ENCODE measurements at regions not wholly inside any gene's neighbourhood (a gene's known extent, or its start where the extent isn't known, plus 50 kb on each side); places are given as distances from the start of the nearest gene placed in this dataset.
"Not testable (repeated sequence)": the region's sequence is repeated elsewhere in the genome, so short reads cannot be mapped to it uniquely, and the experiment has no call there.

DNA sequence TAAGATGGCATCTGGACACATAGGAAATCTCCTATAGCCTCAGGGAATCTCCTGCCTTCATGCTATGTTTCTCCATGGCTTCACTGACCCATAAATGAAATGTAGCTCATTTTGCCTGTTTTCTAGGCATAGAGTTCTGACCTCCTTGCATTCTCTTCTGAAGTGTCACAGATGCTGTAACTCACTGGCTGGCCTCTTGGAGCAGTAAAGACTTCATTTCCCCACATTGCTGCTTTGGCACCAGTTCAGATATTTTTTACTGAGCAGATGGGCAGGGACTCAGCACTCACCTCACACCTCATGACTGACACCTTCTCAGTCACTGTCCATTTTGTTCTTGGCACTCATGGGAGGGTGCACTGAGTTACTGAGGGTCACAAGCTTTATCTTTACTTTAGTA, 286.7 kb upstream of the TGFBR2 start:
- CTCF ChIA-PET: interaction anchor here (1.1 kb wide), 1 partner anchor 120 kb away, joined by 3 read pairs; no protein-coding TSS in a partner anchor
- TF ChIP-seq, protein P1, sequence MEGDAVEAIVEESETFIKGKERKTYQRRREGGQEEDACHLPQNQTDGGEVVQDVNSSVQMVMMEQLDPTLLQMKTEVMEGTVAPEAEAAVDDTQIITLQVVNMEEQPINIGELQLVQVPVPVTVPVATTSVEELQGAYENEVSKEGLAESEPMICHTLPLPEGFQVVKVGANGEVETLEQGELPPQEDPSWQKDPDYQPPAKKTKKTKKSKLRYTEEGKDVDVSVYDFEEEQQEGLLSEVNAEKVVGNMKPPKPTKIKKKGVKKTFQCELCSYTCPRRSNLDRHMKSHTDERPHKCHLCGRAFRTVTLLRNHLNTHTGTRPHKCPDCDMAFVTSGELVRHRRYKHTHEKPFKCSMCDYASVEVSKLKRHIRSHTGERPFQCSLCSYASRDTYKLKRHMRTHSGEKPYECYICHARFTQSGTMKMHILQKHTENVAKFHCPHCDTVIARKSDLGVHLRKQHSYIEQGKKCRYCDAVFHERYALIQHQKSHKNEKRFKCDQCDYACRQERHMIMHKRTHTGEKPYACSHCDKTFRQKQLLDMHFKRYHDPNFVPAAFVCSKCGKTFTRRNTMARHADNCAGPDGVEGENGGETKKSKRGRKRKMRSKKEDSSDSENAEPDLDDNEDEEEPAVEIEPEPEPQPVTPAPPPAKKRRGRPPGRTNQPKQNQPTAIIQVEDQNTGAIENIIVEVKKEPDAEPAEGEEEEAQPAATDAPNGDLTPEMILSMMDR (IDR thresholded peaks at IDR 0.05; ENCODE audit: insufficient read depth in 1 of 2, low read depth in 1 of 2, low read length in 1 of 2, severe bottlenecking in 1 of 2, unreplicated experiment in 1 of 2): peak; percentile 15 to 51
- peaks cover 35% of the 10 kb centered on the region for H3K9me3 Mint-ChIP-seq (ENCODE audit: unreplicated experiment)
- Histone ChIP-seq H3K4me1 (peaks cover 5% of the 10 kb centered on the region), H3K36me3 (ENCODE audit: control insufficient read depth, insufficient read depth, low read length) (no peaks in the 10 kb centered on the region; the same call in 1 of the 2 replicates), H3K9me3 (peaks cover 26% of the 10 kb centered on the region), H3K4me3 (ENCODE audit: low read depth, low read length) (no peak overlapping the region), H3K27me3 (replicated peaks; ENCODE audit: control insufficient read depth, insufficient read depth, low read length) (no peaks in the 10 kb centered on the region)
- no TSS peak for BruUV-seq (replicated peaks)
- DNase-seq: peak; percentile 40 to 60
- no peak overlapping the region for H3K27ac Mint-ChIP-seq (ENCODE audit: unreplicated experiment)
- H3K27me3 Mint-ChIP-seq (ENCODE audit: insufficient read depth, unreplicated experiment): no peaks in the 10 kb centered on the region
- H3K4me3 Mint-ChIP-seq (ENCODE audit: unreplicated experiment): no peak overlapping the region
- POLR2A ChIA-PET: no interaction called here
- peaks cover 8% of the 10 kb centered on the region for H3K4me1 Mint-ChIP-seq (ENCODE audit: low read depth, unreplicated experiment)
- no peaks in the 10 kb centered on the region for H3K36me3 Mint-ChIP-seq (ENCODE audit: insufficient read depth, unreplicated experiment)
- intact Hi-C loops (cut with micrococcal nuclease; ENCODE audit: unreplicated experiment): loop anchor here (5.0 kb wide), 1 partner anchor 118 kb away; no protein-coding TSS in a partner anchor

DNA sequence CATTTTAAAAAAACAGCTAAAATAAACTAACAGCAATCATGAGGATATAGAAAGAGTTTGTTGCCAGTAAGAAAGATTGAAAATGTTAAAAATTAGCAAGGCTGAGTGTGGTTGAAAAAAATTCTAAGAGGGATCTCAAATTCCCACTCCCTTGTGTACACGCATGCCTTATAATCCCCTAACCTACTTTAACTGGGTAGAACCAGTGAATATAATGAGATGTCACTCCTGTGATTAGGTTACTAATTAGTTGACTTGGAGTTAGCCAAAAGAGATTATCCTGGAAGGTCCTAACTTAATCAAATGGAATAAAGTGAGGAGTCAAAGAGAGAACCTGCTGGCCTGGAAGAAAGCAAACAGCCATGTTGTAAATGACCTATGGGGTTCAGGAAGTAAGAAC, 286.0 kb upstream of the TGFBR2 start:
- peaks cover 12% of the 10 kb centered on the region for H3K4me1 ChIP-seq
- H3K36me3 Mint-ChIP-seq (ENCODE audit: insufficient read depth, unreplicated experiment): no peaks in the 10 kb centered on the region
- no peak overlapping the region for H3K27ac Mint-ChIP-seq (ENCODE audit: unreplicated experiment)
- no peak overlapping the region for H3K4me3 Mint-ChIP-seq (ENCODE audit: unreplicated experiment)
- H3K9me3 Mint-ChIP-seq (ENCODE audit: unreplicated experiment): peaks cover 35% of the 10 kb centered on the region
- TF ChIP-seq, protein P1 (IDR thresholded peaks at IDR 0.05; ENCODE audit: insufficient read depth in 1 of 2, low read depth in 1 of 2, low read length in 1 of 2, severe bottlenecking in 1 of 2, unreplicated experiment in 1 of 2): no peak
- CTCF ChIA-PET: no interaction called here
- no peak overlapping the region for H3K4me3 ChIP-seq (ENCODE audit: low read depth, low read length)
- POLR2A ChIA-PET: no interaction called here
- BruUV-seq (replicated peaks): no TSS peak
- H3K27me3 Mint-ChIP-seq (ENCODE audit: insufficient read depth, unreplicated experiment): no peaks in the 10 kb centered on the region
- peaks cover 13% of the 10 kb centered on the region for H3K4me1 Mint-ChIP-seq (ENCODE audit: low read depth, unreplicated experiment)
- intact Hi-C loops (cut with micrococcal nuclease; ENCODE audit: unreplicated experiment): no loop called here
- no peaks in the 10 kb centered on the region; the same call in 1 of the 2 replicates for H3K36me3 ChIP-seq (ENCODE audit: control insufficient read depth, insufficient read depth, low read length)
- peaks cover 26% of the 10 kb centered on the region for H3K9me3 ChIP-seq
- H3K27me3 ChIP-seq (replicated peaks; ENCODE audit: control insufficient read depth, insufficient read depth, low read length): no peaks in the 10 kb centered on the region
- no peak for DNase-seq

DNA sequence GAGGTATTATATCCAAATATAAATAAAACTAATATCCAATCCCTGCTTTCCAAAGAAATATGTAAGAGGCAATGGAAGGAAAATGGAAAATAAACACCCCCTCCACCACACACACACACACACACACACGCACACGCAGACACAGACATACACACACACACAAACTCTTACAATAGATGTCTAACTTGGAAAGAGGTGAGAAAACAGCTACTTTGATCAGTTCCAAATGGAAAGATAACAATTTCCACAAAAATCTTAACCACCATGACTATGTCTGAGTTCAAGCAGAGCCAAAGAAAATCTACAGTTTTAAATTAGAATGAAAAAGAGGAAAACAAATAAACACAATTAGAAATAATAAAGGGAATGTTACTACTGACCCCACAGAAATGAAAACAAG, 285.3 kb upstream of the TGFBR2 start:
- intact Hi-C loops (cut with micrococcal nuclease; ENCODE audit: unreplicated experiment): no loop called here

GRCh38 chr3:30323649-30324048, 282.8 kb upstream of the TGFBR2 start:
- BruUV-seq (replicated peaks); H3K27me3 ChIP-seq (replicated peaks; ENCODE audit: control insufficient read depth, insufficient read depth, low read length); H3K36me3 Mint-ChIP-seq (ENCODE audit: insufficient read depth, unreplicated experiment); H3K4me3 Mint-ChIP-seq (ENCODE audit: unreplicated experiment); H3K36me3 ChIP-seq (ENCODE audit: control insufficient read depth, insufficient read depth, low read length); H3K27me3 Mint-ChIP-seq (ENCODE audit: insufficient read depth, unreplicated experiment); H3K4me3 ChIP-seq (ENCODE audit: low read depth, low read length); H3K27ac Mint-ChIP-seq (ENCODE audit: unreplicated experiment); DNase-seq; CTCF ChIA-PET; POLR2A ChIA-PET: not testable (repeated sequence)
- peaks cover 28% of the 10 kb centered on the region for H3K4me1 ChIP-seq
- intact Hi-C loops (cut with micrococcal nuclease; ENCODE audit: unreplicated experiment): loop anchor here (2.0 kb wide), 1 partner anchor 65 kb away; no protein-coding TSS in a partner anchor
- peaks cover 17% of the 10 kb centered on the region for H3K9me3 ChIP-seq
- H3K9me3 Mint-ChIP-seq (ENCODE audit: unreplicated experiment): peaks cover 35% of the 10 kb centered on the region
- peaks cover 31% of the 10 kb centered on the region for H3K4me1 Mint-ChIP-seq (ENCODE audit: low read depth, unreplicated experiment)

More for the DNA sequence above, 285.3 kb upstream of the TGFBR2 start:
- Mint-ChIP-seq H3K4me1 (ENCODE audit: low read depth, unreplicated experiment) (peaks cover 19% of the 10 kb centered on the region), H3K27ac (ENCODE audit: unreplicated experiment) (no peak overlapping the region), H3K9me3 (ENCODE audit: unreplicated experiment) (peaks cover 35% of the 10 kb centered on the region), H3K27me3 (ENCODE audit: insufficient read depth, unreplicated experiment) (no peaks in the 10 kb centered on the region), H3K4me3 (ENCODE audit: unreplicated experiment) (no peak overlapping the region), H3K36me3 (ENCODE audit: insufficient read depth, unreplicated experiment) (no peaks in the 10 kb centered on the region)
- H3K4me3 ChIP-seq (ENCODE audit: low read depth, low read length): no peak overlapping the region
- no peak for DNase-seq
- peaks cover 26% of the 10 kb centered on the region for H3K9me3 ChIP-seq
- ChIA-PET CTCF (no interaction called here), POLR2A (no interaction called here)
- H3K27me3 ChIP-seq (replicated peaks; ENCODE audit: control insufficient read depth, insufficient read depth, low read length): no peaks in the 10 kb centered on the region
- H3K36me3 ChIP-seq (ENCODE audit: control insufficient read depth, insufficient read depth, low read length): no peaks in the 10 kb centered on the region; the same call in 1 of the 2 replicates
- no TSS peak for BruUV-seq (replicated peaks)
- H3K4me1 ChIP-seq: peaks cover 18% of the 10 kb centered on the region
- TF ChIP-seq, protein P1 (IDR thresholded peaks at IDR 0.05; ENCODE audit: insufficient read depth in 1 of 2, low read depth in 1 of 2, low read length in 1 of 2, severe bottlenecking in 1 of 2, unreplicated experiment in 1 of 2): no peak

Data from Caco-2 (cell line).